ENCODE measurements at regions not wholly inside any gene's neighbourhood (a gene's known extent, or its start where the extent isn't known, plus 50 kb on each side); places are given as distances from the start of the nearest gene placed in this dataset.

DNA sequence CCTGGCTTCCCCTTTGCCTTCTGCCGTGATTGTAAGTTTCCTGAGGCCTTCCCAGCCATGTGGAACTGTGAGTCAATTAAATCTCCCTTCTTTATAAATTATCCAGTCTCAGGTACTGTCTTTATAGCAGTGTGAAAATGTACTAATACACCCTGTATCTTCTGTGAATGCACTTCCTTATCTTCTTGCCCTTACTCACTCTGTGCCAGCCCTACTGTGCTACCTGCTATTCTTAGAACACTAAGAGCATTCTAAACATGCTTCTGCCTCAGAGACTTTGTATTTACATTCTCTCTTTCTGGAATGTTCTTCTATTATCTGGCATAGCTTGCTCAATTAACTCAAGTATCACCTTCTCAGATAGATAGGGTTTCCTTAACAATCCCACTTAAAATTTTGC, 164.4 kb upstream of the EDIL3 start:
- TF ChIP-seq, protein P1, sequence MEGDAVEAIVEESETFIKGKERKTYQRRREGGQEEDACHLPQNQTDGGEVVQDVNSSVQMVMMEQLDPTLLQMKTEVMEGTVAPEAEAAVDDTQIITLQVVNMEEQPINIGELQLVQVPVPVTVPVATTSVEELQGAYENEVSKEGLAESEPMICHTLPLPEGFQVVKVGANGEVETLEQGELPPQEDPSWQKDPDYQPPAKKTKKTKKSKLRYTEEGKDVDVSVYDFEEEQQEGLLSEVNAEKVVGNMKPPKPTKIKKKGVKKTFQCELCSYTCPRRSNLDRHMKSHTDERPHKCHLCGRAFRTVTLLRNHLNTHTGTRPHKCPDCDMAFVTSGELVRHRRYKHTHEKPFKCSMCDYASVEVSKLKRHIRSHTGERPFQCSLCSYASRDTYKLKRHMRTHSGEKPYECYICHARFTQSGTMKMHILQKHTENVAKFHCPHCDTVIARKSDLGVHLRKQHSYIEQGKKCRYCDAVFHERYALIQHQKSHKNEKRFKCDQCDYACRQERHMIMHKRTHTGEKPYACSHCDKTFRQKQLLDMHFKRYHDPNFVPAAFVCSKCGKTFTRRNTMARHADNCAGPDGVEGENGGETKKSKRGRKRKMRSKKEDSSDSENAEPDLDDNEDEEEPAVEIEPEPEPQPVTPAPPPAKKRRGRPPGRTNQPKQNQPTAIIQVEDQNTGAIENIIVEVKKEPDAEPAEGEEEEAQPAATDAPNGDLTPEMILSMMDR (IDR thresholded peaks at IDR 0.05; ENCODE audit: control extremely low read depth, extremely low read depth, low read depth, missing control alignments), result no peak
- DNase-seq (ENCODE audit: extremely low spot score), result no peak
- ChIA-PET POLR2A (no interaction called here), CTCF (no interaction called here)

DNA sequence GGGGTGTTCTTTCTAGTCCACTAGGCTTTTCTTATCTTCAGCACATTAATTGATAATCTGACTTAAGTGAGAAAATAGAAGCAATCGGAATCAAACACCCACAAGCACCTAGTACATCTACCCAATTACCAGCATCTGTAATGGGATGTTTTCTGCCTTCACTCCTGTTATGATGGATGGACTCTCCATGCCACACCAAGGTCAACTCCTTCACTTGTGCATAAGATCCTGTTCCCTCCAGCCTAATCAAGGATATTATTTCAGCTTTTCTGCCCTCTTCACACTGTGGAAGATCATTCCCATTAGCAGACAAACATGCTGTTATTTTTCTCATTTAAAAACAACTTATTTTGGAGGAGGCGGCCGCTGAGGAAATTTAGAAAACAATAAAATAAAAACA, 162.0 kb upstream of the EDIL3 start:
- POLR2A ChIA-PET, result no interaction called here
- TF ChIP-seq, protein P1 (IDR thresholded peaks at IDR 0.05; ENCODE audit: control extremely low read depth, extremely low read depth, low read depth, missing control alignments), result no peak
- no peak for DNase-seq (ENCODE audit: extremely low spot score)
- CTCF ChIA-PET, result no interaction called here

DNA sequence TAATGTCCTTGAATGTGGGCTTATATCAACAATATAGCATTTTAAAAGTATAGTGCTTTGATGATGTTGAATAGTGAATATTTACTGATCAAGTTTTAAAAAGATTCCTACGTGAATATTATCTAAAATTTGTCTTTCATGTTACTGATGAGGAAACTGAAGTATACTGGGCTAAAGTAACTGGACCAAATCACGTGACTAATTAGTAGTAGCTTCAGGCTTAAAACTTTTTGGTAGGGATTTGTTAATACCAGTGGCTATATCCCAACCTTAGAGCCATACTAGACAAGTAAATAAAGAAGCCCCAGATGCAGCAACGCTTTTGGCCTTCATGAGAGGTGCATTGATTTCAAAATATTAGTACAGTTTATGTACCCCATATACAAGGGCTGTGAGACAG, 152.1 kb upstream of the EDIL3 start:
- POLR2A ChIA-PET, result no interaction called here

DNA sequence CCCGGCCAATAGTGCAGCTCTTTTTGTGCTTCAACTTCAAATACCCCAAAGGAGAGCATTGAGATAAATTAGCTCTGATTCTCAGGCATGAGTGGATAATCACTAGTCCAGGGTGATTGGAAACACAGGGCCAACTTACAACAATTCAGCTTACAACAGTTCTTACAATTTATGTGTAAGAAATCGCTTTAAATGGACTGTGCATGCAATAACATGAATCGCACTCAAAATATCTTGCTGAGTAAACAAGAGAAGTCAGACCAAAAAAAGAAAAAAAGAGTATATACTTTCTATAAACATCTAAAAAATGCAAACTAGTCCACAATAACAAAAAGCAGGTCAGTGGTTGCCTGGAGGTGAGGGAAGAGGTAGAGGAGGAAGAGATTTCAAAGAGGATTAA, 150.6 kb upstream of the EDIL3 start:
- no peak for DNase-seq (ENCODE audit: extremely low spot score)
- CTCF ChIA-PET, result interaction anchor here (1.6 kb wide), 1 partner anchor 13 kb away, joined by 3 read pairs; no protein-coding TSS in a partner anchor
- TF ChIP-seq, protein P1 (IDR thresholded peaks at IDR 0.05; ENCODE audit: control extremely low read depth, extremely low read depth, low read depth, missing control alignments), result no peak

More for the DNA sequence above, 152.1 kb upstream of the EDIL3 start:
- TF ChIP-seq, protein P1 (IDR thresholded peaks at IDR 0.05; ENCODE audit: control extremely low read depth, extremely low read depth, low read depth, missing control alignments), result no peak
- CTCF ChIA-PET, result no interaction called here
- no peak for DNase-seq (ENCODE audit: extremely low spot score)

DNA sequence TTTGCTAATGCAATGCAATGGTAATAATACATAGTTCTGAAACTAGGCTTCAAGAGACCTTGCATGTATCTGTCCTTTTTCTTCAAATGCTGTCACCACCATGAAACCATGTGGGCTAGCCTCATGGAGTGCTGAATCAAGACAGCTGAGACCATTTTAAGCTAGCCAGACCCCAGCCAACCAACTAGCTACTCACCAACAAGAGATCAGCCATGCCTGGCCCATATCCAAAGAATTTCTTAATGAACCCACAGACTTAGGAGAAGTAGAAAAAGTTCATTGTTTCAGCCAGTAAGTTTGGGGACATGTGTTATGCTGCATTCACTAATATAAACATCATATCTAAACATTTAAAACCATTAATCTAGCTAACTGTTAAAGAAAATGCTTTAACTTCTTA, 139.8 kb upstream of the EDIL3 start:
- ChIA-PET CTCF (interaction anchor here (0.8 kb wide), 1 partner anchor 57 kb away, joined by 3 read pairs; no protein-coding TSS in a partner anchor), POLR2A (no interaction called here)
- TF ChIP-seq, protein P1 (IDR thresholded peaks at IDR 0.05; ENCODE audit: control extremely low read depth, extremely low read depth, low read depth, missing control alignments), result no peak
- no peak for DNase-seq (ENCODE audit: extremely low spot score)

More for the DNA sequence above, 150.6 kb upstream of the EDIL3 start:
- POLR2A ChIA-PET, result no interaction called here

DNA sequence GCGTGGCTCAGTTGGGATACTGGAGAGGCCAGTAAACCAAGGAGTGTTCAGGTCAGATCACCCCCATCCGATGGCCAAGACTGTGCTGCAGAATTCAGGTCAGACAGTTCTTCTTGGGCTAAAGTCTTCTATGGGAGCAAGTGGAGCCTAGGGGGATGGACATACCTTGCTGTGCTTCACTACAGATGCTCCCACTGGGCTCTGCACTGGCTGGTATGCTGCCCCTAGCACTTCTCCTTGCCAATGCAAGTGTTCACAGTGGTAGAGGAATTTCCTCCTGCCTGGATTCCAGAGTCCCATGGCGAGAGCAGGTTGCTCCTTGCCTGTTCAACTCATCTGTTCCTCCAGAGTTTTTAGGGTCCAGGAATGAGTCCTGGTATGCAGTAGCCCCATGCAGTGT, 134.2 kb upstream of the EDIL3 start:
- TF ChIP-seq, protein P1 (IDR thresholded peaks at IDR 0.05; ENCODE audit: control extremely low read depth, extremely low read depth, low read depth, missing control alignments), result no peak
- DNase-seq (ENCODE audit: extremely low spot score), result no peak
- POLR2A ChIA-PET, result no interaction called here
- CTCF ChIA-PET, result no interaction called here

DNA sequence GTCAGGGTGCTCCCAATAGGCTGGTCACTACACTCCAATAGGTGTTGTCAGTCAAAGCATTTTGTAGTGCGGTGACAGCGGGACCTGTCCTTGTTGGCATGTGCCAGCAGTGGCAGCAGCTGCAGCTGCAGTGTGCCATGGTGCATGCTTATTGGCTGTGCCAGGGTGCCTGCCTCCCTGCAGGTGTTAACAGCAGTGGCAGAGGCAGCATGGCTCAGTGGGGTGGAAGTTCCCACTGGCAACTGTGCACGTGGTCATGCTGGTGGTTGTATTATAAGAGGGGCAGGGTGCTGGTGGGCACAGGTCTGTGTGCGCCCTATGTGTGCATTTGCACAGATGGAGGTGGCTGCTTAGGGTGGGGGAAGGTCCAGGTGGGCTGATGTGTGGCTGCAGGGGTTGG, 133.7 kb upstream of the EDIL3 start:
- DNase-seq (ENCODE audit: extremely low spot score), result no peak
- TF ChIP-seq, protein P1 (IDR thresholded peaks at IDR 0.05; ENCODE audit: control extremely low read depth, extremely low read depth, low read depth, missing control alignments), result no peak
- POLR2A ChIA-PET, result no interaction called here
- CTCF ChIA-PET, result no interaction called here
